A673 (cell line): ENCODE measurements at regions not wholly inside any gene's neighbourhood (a gene's known extent, or its start where the extent isn't known, plus 50 kb on each side); places are given as distances from the start of the nearest gene placed in this dataset.

Experiments
- CTCF ChIP-seq: fragments of 300-800, 200-600 bp; sonication (generic); conservative IDR thresholded peaks from 2 replicates; pipeline ENCODE4 v1.5.1; 2017; ENCODE audit warnings: low read depth, mild to moderate bottlenecking, antibody characterized with exemption, low read length, moderate library complexity, mixed read lengths
- EZH2 ChIP-seq: fragments of 200-600 bp; sonication (generic); IDR thresholded peaks from 2 replicates; pipeline ENCODE4 v1.6.1; 2017; ENCODE audit warnings: borderline replicate concordance, low read depth, mild to moderate bottlenecking, mixed read lengths, antibody characterized with exemption, low read length; ENCODE audit not compliant: poor library complexity, severe bottlenecking

GRCh38 chr6:105873211-105873704 is 212.9 kb upstream of the PRDM1 start:
- TF ChIP-seq CTCF, result no peak
- TF ChIP-seq EZH2, result no peak
